HG03196 (cell line): ENCODE measurements at regions not wholly inside any gene's neighbourhood (a gene's known extent, or its start where the extent isn't known, plus 50 kb on each side); places are given as distances from the start of the nearest gene placed in this dataset.
"Not testable (repeated sequence)": the region's sequence is repeated elsewhere in the genome, so short reads cannot be mapped to it uniquely, and the experiment has no call there.

Experiments
- ATAC-seq: cut with Tn5 transposase; IDR thresholded peaks from one replicate; pipeline ENCODE4 v1.9.1; 2021; ENCODE audit not compliant: unreplicated experiment

- no peak for ATAC-seq
These were observed 397.9 kb upstream of the RGPD4 start for GRCh38 chr2:107428781-107429180.

- ATAC-seq = no peak
These were observed 396.7 kb upstream of the RGPD4 start for GRCh38 chr2:107430006-107430405.

DNA sequence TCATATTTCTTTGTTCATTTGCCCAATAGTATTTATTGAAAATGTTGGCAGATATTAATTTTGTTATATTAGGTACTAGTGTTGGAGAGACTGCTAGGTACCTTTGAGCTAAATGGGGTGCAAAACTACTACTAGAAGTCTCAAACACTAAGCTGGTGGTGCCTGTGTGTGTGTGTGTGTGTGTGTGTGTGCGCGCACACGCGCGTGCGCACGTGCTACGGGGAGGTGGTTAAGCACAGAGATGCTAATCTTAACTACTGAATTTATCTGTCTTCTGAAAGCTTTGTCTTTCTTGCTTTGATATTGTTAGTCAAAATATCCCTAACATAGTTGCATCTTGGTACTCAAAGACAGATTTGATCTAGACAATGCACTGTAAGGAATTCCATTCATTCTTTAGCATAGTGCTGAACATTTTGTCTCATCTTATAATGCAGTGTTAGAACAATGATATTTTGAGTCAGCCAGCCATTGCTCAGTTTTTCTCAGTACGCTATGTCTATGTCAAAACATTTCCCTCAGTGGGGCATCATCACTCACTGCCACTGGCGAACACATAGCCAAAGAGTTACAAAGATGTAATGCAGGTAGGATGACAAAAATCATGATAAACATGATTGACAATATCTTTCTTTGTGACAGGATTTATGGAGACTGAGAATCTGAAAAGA is 396.0 kb upstream of the RGPD4 start:
- ATAC-seq = no peak

- no peak for ATAC-seq
These were observed 390.4 kb upstream of the RGPD4 start for GRCh38 chr2:107436281-107436680.

- ATAC-seq = no peak
These were observed 389.4 kb upstream of the RGPD4 start for GRCh38 chr2:107437265-107437664.

DNA sequence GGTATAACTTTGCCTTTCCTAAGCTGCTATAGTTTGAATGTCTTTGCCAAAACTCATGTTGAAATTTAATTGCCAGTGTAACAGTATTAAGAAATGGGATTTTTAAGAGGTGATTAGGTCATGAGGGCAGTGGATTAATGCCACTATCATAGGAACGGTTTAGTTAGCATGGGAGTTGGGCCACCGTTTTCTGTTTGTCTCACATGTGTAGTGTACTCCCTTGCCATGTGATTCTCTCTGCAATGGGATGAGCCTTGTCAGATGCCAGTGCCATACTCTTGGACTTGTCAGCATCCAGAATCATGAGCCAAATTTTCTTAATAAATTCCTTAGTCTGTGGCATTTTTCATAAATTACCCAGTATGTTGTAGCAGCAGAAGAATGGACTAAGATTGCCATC is 388.9 kb upstream of the RGPD4 start:
- no peak for ATAC-seq

DNA sequence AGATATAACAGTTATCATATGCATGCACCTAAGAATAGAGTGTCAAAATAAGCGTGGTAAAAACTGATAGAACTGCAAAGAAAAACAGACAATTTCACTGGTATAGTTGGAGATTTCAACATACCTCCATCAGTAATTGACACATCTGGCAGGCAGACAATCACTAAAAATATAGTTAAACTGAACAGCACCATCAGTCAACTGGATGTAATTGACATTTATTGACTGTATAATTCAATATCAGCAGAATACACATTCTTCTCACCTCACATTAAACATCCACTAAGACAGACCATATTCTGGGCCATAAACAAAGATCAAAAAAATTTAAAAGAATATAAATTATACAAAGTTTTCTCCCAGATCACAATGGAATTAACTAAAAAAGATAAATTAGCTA is 378.5 kb upstream of the RGPD4 start:
- no peak for ATAC-seq

- no peak for ATAC-seq
These were observed 365.4 kb upstream of the RGPD4 start for GRCh38 chr2:107461301-107461700.

GRCh38 chr2:107462181-107462580 is 364.5 kb upstream of the RGPD4 start:
- no peak for ATAC-seq

- ATAC-seq = no peak
These were observed 360.5 kb upstream of the RGPD4 start for GRCh38 chr2:107466241-107466640.

DNA sequence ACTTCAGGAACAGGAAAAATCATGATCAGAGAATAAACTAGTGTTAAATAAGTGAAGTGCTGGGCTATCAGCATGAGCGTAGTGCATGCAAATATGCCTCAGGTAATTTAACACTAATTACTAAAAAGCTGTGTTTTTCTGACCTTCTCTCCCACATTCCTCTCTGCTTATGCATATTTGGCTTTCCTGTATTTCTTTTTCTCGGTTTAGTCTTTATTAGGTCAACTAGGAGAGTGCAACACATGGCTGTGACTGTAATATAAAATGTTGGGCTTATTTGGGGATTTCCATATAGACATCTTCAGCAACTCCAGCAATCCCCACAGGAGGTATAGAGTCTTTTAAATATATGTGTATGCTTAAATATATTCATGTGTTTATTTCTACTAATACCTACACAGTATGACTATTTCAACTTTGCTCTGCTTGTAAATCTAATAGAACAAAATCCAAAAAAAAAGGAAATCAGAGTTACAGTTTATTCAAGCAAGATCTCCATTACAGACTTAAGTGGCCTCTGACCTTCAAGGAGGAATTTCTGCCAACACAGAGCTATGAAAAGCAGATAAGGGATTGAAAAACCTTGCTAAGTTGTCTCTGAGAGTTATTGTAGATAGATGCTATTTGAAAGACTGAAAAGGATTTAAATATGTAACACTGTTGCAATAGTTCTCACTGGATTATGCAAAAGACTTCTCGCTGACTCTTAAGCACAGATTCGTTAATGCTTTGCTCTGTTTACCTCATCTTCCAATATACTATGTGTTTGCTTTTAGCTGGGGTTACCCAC is 359.5 kb upstream of the RGPD4 start:
- ATAC-seq = no peak

- no peak for ATAC-seq
These were observed 357.2 kb upstream of the RGPD4 start for GRCh38 chr2:107469437-107469995.

DNA sequence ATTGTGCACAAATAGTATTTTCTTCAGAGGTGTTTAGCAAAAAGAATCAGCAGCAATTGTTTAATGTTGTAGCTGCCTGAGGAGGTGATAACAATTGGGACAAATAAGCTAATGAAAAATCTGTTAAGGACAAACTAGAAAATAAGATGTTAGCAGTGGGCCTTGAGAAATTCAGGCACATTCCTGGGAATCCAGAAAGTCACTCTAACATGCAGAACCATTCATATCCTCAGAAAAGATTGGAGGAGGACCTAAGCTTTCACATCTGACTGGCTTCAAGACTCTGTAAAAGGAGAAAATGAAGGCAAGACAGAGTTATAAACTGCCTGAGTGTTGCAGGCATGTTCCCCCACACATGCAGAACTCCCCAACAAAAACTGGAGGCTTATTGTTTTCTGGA is 353.5 kb upstream of the RGPD4 start:
- no peak for ATAC-seq

- ATAC-seq = no peak
These were observed 350.8 kb upstream of the RGPD4 start for GRCh38 chr2:107475859-107476258.

- no peak for ATAC-seq
These were observed 324.2 kb upstream of the RGPD4 start for GRCh38 chr2:107502539-107502938.

GRCh38 chr2:107511970-107512789 is 314.5 kb upstream of the RGPD4 start:
- no peak for ATAC-seq

DNA sequence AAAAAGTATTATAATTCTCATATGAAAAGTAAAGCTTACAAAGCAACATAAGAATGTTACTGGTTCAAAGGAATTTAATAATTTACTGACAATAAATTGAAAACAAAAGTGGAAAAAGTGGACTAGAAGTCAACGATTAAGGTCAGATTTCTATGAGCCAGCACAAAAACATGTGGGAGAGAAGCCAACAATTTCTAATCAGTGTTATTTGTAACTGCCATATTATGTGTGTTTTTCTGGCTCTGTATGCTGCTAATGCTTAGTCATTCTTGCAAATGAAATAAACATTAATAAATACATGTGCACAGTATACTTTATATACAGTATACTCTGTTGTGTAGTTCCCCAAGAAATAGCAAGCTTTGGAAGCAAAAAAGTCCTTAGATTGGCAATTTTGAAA is 301.3 kb upstream of the RGPD4 start:
- no peak for ATAC-seq

- ATAC-seq = no peak
These were observed 297.5 kb upstream of the RGPD4 start for GRCh38 chr2:107529146-107529545.

DNA sequence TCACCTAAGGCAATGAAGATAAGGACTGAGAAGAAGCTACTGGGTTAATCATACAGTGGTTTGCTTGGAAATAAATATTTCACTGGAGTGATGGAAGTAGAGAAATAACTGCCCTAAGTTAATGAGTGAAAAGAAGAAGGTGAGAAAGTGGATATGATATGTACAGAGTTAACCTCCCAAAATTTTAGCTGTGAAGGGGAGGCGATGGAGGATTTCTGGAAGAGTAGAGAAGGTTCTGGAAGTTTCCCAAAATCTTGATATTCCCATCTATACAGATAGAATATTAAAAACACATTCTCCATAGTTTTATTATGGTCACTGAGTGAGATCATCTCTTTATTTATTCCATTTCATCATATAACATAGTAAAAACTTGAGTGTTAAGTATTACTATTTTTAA is 296.6 kb upstream of the RGPD4 start:
- no peak for ATAC-seq

- no peak for ATAC-seq
These were observed 291.8 kb upstream of the RGPD4 start for GRCh38 chr2:107534926-107535325.

GRCh38 chr2:107535905-107536689 is 290.6 kb upstream of the RGPD4 start:
- not testable (repeated sequence) for ATAC-seq
